SK-N-MC (cell line): ENCODE measurements at regions not wholly inside any gene's neighbourhood (a gene's known extent, or its start where the extent isn't known, plus 50 kb on each side); places are given as distances from the start of the nearest gene placed in this dataset.

Experiments
- EZH2 ChIP-seq: fragments of 200-600 bp; sonication (generic); IDR thresholded peaks from one replicate; pipeline ENCODE4 v1.6.1; 2017; ENCODE audit warnings: antibody characterized with exemption
- POLR2AphosphoS5 ChIP-seq: IDR thresholded peaks from 2 replicates; pipeline ENCODE4 v1.6.1; 2012; ENCODE audit warnings: mild to moderate bottlenecking, low read depth, low read length, borderline replicate concordance

DNA sequence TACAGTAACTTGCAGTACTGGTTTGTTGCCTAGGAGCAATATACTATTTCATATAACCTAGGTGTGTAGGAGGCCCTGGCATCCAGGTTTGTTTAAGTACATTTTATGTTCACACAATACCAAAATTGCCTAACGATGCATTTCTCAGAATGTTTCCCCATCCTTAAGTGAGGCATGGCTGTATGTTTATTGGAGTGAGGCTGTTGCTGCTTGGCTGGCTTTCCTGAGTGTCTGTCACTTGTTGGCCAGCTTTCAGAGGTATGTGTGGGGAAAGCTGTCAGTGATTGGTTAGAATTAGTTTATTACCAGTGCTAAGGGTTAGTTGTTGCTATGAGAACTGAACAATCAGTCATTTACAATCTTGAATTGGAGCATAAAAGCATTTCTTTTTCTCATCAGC lies 154.1 kb upstream of the CDH12 start:
- no peak for TF ChIP-seq EZH2
- TF ChIP-seq POLR2AphosphoS5, result no peak
